GM13976 (cell line): ENCODE measurements at regions not wholly inside any gene's neighbourhood (a gene's known extent, or its start where the extent isn't known, plus 50 kb on each side); places are given as distances from the start of the nearest gene placed in this dataset.
A peak's percentile ranks its signal among the peaks of the same experiment; 100 is the strongest.

ENCODE experiments used
- DNase-seq: peaks from one replicate; pipeline ENCODE4 v3.0.0; 2012; ENCODE audit warnings: low spot score
- in situ Hi-C: fragments of 300-500 bp; cut with MboI; formaldehyde crosslinking; loops from one replicate; pipeline ENCODE4 v1.12.0; 2022; ENCODE audit warnings: low sequenced_read_pairs, mixed read lengths, inconsistent platforms; ENCODE audit not compliant: unreplicated experiment
- TF ChIP-seq, protein P1 (sequence below): IDR thresholded peaks from 2 replicates; pipeline ENCODE4 v1.5.1; 2012; ENCODE audit warnings: borderline replicate concordance, mild to moderate bottlenecking; ENCODE audit not compliant: insufficient read depth; ENCODE audit errors: extremely low read depth, missing control alignments, control extremely low read depth

DNA sequence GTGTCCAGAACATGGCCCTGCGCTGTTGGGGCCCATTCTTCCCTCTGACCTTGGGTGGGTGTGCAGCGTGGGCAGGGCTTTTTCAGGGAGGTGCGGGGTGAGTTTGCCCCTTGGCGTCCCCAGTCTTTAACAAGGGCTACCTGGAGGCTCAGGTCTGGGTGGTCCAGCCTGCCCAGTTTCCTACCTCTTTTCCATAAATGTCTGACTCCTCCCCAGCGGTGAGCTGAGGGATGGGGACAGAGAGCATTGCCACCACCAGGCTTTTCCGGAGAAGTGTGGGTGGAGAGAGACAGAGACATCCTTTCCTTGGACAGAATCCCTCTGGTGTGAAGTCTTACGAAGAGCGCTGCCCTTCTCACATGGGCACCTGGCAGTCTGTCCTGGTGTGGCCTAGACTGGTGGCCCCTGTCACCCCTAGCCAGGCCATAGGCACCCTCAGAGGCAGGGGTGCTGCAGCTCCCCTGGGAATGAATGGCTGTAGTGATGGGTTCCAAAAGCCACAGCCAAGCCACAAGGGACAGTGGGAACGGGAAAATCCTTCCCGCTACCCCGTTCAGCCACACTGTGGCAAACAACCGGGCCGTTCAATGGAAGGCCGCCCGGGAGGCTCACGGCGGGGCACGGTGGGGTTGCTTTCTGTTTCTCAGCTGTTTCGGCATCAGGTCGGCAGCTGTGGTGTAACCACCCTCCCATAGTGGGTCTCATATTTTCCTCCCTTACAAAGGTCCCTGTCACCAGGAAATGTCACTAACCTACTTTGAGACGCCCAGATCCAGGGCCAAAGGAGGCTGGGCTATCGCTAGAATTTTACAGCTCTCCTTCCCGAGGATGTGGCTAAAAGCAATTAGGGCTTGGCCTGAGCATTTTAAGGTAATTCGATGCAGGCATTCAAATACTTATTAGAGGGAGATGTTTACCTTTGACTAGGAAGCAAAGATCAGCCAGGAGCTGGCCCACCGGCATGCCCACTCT lies 61.9 kb upstream of the GSE1 start:
- in situ Hi-C loops, result loop anchor here (10.0 kb wide), 1 partner anchor 54 kb away; no protein-coding TSS in a partner anchor
- no peak for DNase-seq
- TF ChIP-seq, protein P1, sequence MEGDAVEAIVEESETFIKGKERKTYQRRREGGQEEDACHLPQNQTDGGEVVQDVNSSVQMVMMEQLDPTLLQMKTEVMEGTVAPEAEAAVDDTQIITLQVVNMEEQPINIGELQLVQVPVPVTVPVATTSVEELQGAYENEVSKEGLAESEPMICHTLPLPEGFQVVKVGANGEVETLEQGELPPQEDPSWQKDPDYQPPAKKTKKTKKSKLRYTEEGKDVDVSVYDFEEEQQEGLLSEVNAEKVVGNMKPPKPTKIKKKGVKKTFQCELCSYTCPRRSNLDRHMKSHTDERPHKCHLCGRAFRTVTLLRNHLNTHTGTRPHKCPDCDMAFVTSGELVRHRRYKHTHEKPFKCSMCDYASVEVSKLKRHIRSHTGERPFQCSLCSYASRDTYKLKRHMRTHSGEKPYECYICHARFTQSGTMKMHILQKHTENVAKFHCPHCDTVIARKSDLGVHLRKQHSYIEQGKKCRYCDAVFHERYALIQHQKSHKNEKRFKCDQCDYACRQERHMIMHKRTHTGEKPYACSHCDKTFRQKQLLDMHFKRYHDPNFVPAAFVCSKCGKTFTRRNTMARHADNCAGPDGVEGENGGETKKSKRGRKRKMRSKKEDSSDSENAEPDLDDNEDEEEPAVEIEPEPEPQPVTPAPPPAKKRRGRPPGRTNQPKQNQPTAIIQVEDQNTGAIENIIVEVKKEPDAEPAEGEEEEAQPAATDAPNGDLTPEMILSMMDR, result no peak

DNA sequence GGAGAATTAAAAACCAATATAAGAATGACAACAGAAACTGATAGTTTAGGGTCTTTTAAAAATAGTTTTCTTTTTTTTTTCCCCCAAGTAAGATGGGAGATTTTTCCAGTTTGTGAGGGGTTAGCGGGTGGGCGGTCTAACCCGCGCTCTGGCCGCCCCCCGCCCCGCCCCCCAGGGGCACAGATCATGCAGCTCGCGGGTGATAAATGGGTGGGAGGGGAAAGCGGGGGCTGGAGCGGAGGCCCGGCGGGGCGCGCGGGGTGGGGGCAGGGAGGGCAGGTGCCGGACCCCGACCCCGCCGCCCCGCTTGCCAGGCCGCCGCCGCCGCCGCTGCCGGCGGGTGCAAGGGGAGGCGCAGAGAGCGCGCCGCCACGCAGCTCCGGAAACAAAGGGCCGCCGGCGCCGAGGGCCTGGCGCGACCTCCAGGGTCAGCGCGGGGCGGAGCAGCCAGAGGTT lies 60.1 kb upstream of the GSE1 start:
- in situ Hi-C loops, result loop anchor here (10.0 kb wide), 1 partner anchor 52 kb away; no protein-coding TSS in a partner anchor
- DNase-seq, result no peak
- TF ChIP-seq, protein P1, result no peak

DNA sequence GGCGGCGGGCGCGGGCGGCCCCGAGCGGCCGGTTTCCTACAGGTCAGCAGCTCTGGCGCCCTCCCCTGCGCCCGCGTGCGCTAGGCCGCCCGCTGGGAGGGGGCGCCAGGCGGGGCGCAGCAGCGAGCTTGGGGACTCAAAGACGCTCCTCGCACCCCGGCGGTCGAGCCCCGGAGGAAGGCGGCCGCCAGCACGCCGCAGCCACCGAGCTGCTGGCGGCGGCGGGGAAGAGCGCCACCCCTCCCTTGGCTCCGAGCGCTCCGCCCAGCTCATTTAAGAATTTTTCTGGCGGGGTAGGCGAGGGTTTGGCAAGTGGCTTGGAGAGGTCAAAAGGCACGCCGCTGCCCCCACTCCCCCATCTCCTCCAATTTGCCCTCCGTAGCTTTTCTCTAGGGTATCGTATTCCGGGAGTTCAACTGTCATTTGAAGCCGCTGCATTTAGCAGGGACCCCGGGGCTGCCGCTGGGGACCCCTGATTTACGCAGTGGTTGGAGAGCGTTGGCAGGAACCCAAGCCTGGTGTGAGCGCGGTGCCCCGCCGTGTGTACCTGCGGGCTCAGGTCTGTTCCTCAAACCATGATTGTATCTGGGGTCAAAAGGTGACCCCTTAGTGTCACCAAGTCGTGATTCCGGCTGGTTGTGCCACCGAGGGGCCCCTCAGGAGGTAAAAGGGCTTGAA lies 59.5 kb upstream of the GSE1 start:
- peak; percentile 86 for DNase-seq
- TF ChIP-seq, protein P1, result peak; percentile 47
- in situ Hi-C loops, result loop anchor here (10.0 kb wide), 1 partner anchor 51 kb away; no protein-coding TSS in a partner anchor

DNA sequence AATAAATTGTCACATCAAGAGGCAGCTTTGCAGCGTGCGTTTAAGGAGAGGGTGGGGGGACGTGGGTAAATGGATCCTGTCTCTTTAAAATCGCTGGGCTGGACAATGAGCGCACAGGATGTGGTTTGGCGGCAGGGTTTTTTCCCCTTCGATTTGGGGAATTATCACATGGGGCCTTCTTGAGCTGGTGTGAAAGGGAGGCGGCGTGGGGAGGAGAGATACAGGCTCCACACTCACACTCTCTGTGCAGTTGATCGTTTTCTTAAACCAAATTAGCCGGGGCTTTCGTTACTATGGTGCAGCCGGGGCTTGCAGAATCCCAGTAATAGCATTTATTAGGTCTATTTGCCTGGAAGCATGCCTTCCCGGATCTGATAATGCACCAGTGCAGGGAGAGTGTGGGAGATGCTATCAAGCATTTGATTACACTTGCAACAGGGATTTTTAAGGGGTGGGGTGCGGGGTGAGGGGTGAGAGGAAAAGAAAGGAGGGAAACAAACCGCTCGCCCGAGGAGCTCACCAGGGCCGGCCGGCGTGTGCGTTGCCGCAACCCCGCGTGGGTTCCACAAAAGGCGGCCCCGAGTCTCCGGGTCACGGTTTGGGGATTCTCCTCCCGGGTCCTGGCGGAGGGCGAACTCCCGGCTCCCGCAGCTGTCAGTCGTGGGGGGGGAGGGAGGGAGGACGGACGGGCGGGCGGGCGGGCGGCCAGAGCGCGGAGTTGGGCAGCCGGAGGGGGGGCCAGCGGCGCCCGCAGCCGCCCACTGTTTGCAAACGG lies 58.8 kb upstream of the GSE1 start:
- TF ChIP-seq, protein P1, result no peak
- in situ Hi-C loops, result loop anchor here (10.0 kb wide), 1 partner anchor 50 kb away; no protein-coding TSS in a partner anchor
- peak; percentile 92 for DNase-seq

DNA sequence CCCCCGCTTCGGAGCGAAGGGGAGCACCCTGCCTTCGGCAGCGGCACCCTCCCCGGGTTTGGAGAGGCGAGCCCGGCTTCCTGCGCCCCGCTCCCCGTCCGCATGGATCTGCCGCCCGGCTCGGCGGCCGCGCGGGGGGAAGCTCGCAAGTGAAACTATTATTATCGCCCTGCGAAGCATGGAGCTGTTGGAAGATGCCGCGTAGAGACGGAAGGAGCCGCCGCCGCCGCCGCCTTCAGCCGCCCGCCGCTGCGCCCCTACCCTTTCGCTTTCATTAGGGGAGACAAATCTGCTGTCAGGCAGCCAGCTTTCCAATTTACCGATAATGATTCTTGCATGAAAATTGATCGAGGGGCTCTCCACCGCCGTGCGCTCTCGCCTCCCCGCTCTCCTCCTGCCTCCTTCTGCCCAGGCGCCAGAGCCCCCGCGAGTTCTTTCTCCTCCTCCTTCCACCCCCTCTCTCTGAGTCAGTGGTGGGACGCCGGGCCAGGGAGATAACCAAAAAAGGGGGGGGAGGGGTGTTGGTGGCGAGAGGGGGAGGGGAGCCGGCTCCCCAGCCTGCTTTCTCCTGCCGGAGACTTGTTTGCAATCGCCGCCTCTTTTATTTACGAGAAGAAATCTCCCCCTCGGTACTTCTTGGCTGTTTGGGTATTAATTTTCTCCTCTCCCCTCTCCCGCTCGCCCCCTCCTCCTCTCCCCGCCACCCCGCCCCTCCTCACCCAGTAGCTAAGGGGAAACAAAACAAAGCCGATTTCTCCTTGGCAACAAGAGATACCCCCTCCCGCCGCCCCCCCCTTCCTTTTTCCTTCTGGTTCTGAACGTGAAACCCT lies 58.0 kb upstream of the GSE1 start:
- in situ Hi-C loops, result loop anchor here (10.0 kb wide), 1 partner anchor 50 kb away; no protein-coding TSS in a partner anchor
- DNase-seq, result peak; percentile 79
- TF ChIP-seq, protein P1, result no peak
